ENCODE measurements at regions not wholly inside any gene's neighbourhood (a gene's known extent, or its start where the extent isn't known, plus 50 kb on each side); places are given as distances from the start of the nearest gene placed in this dataset.

DNA sequence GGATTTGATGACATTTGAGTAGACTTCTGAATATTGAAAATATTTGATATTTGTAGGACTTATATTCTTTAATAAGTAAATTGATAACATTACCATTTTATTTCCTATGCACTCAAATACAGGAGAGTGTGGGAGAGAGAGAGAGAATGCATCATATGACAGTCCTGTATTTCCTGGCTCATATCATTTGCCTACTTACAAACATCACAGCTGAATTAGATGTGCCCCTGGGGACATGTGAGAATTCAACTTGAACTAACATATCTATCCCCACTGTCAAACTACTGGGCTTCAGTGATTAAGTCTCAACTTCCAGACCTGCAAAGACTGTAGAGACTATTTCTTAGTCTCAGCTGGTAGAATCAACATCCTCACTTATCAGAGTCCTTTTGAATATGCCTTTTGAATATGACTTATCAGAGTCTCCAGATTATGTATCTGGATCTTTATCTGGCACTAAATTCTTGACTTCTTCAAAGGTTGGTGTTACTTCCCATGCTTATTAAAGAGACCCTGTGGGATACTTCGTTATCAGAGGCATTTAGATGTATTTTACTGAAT lies 75.5 kb downstream of the PABPC4L start:
- TF ChIP-seq CTCF (IDR thresholded peaks at IDR 0.05) (no peak), ZFX (IDR thresholded peaks at IDR 0.05; ENCODE audit: borderline replicate concordance) (no peak)

Measured in 22Rv1 (cell line).